Nephron progenitor cell (in vitro differentiated cells): ENCODE measurements at regions not wholly inside any gene's neighbourhood (a gene's known extent, or its start where the extent isn't known, plus 50 kb on each side); places are given as distances from the start of the nearest gene placed in this dataset.

Experiments
- DNase-seq: peaks from one replicate; pipeline ENCODE4 v3.0.0; 2021
- H3K27ac Mint-ChIP-seq: 2 replicates; pipeline ENCODE4 v1.8.0; 2021; ENCODE audit warnings: mild to moderate bottlenecking, moderate library complexity, mixed read lengths
- H3K27me3 Mint-ChIP-seq: 2 replicates; pipeline ENCODE4 v1.8.0; 2021; ENCODE audit warnings: mild to moderate bottlenecking, low read depth, mixed read lengths; ENCODE audit not compliant: poor library complexity
- H3K36me3 Mint-ChIP-seq: 2 replicates; pipeline ENCODE4 v1.8.0; 2021; ENCODE audit warnings: low read depth, mixed read lengths
- H3K4me1 Mint-ChIP-seq: 2 replicates; pipeline ENCODE4 v1.8.0; 2021; ENCODE audit warnings: mixed read lengths
- H3K4me3 Mint-ChIP-seq: 2 replicates; pipeline ENCODE4 v1.8.0; 2021; ENCODE audit warnings: mild to moderate bottlenecking, moderate library complexity, mixed read lengths
- H3K9me3 Mint-ChIP-seq: 2 replicates; pipeline ENCODE4 v1.8.0; 2021; ENCODE audit warnings: mild to moderate bottlenecking, moderate library complexity, mixed read lengths
- CTCF ChIP-seq: fragments of 200-600 bp; sonication (generic); IDR thresholded peaks from 2 replicates; pipeline ENCODE4 v1.5.0; 2021; ENCODE audit warnings: antibody characterized with exemption

- Mint-ChIP-seq H3K36me3 (no peaks in the 10 kb centered on the region), H3K4me3 (no peak overlapping the region), H3K27me3 (no peaks in the 10 kb centered on the region), H3K4me1 (no peaks in the 10 kb centered on the region), H3K9me3 (no peaks in the 10 kb centered on the region), H3K27ac (no peak overlapping the region)
- no peak for TF ChIP-seq CTCF
- DNase-seq: no peak
These were observed 1495.5 kb upstream of the DDX18 start for GRCh38 chr2:116319001-116319400.

GRCh38 chr2:116319935-116320334 lies 1494.6 kb upstream of the DDX18 start:
- Mint-ChIP-seq H3K4me3 (no peak overlapping the region), H3K36me3 (no peaks in the 10 kb centered on the region), H3K9me3 (no peaks in the 10 kb centered on the region), H3K27ac (no peak overlapping the region), H3K27me3 (no peaks in the 10 kb centered on the region), H3K4me1 (no peaks in the 10 kb centered on the region)
- TF ChIP-seq CTCF: no peak
- DNase-seq: no peak

- H3K27ac Mint-ChIP-seq: no peak overlapping the region
- no peaks in the 10 kb centered on the region for H3K27me3 Mint-ChIP-seq
- H3K4me3 Mint-ChIP-seq: no peak overlapping the region
- no peak for DNase-seq
- H3K9me3 Mint-ChIP-seq: peaks cover 15% of the 10 kb centered on the region
- no peak for TF ChIP-seq CTCF
- H3K36me3 Mint-ChIP-seq: no peaks in the 10 kb centered on the region
- H3K4me1 Mint-ChIP-seq: no peaks in the 10 kb centered on the region
These were observed 1485.2 kb upstream of the DDX18 start for GRCh38 chr2:116329280-116329679.

GRCh38 chr2:116340690-116341089 lies 1473.8 kb upstream of the DDX18 start:
- Mint-ChIP-seq H3K9me3 (no peaks in the 10 kb centered on the region), H3K27ac (no peak overlapping the region), H3K4me3 (no peak overlapping the region), H3K27me3 (no peaks in the 10 kb centered on the region), H3K36me3 (no peaks in the 10 kb centered on the region), H3K4me1 (no peaks in the 10 kb centered on the region)
- no peak for TF ChIP-seq CTCF
- DNase-seq: no peak

- no peak for TF ChIP-seq CTCF
- H3K4me3 Mint-ChIP-seq: no peak overlapping the region
These were observed 1448.3 kb upstream of the DDX18 start for GRCh38 chr2:116366212-116366611.

GRCh38 chr2:116378786-116379185 lies 1435.7 kb upstream of the DDX18 start:
- no peak for DNase-seq
- no peak for TF ChIP-seq CTCF
- H3K27ac Mint-ChIP-seq: no peak overlapping the region
- peaks cover 4% of the 10 kb centered on the region for H3K9me3 Mint-ChIP-seq
- H3K27me3 Mint-ChIP-seq: no peaks in the 10 kb centered on the region
- H3K36me3 Mint-ChIP-seq: no peaks in the 10 kb centered on the region
- H3K4me3 Mint-ChIP-seq: no peak overlapping the region
- H3K4me1 Mint-ChIP-seq: no peaks in the 10 kb centered on the region

More at GRCh38 chr2:116366212-116366611, 1448.3 kb upstream of the DDX18 start:
- Mint-ChIP-seq H3K9me3 (peaks cover 11% of the 10 kb centered on the region), H3K4me1 (no peaks in the 10 kb centered on the region), H3K36me3 (no peaks in the 10 kb centered on the region), H3K27me3 (no peaks in the 10 kb centered on the region), H3K27ac (no peak overlapping the region)
- DNase-seq: no peak
